GM23338 (cell line): ENCODE measurements at regions not wholly inside any gene's neighbourhood (a gene's known extent, or its start where the extent isn't known, plus 50 kb on each side); places are given as distances from the start of the nearest gene placed in this dataset.

Experiments used
- ATAC-seq: fragments of 200-7000 bp; cut with Tn5 transposase; 3 replicates; pipeline ENCODE4 v1.9.1; 2020
- DNase-seq: peaks from one replicate; pipeline ENCODE4 v3.0.0-alpha.2; 2015; ENCODE audit warnings: low spot score
- H2AFZ ChIP-seq: fragments of 200-600 bp; sonication (generic); 2 replicates; pipeline ENCODE4 v1.8.0; 2016; ENCODE audit warnings: antibody characterized with exemption, mild to moderate bottlenecking, moderate library complexity
- H3F3A ChIP-seq: fragments of 200-600 bp; sonication (generic); replicated peaks from 2 replicates; pipeline ENCODE4 v1.8.0; 2017; ENCODE audit warnings: antibody characterized with exemption, mixed run types, low read depth
- H3K27ac ChIP-seq: fragments of 200-600 bp; sonication (generic); 2 replicates; pipeline ENCODE4 v1.6.1; 2016; ENCODE audit warnings: low read depth
- H3K27me3 ChIP-seq: fragments of 200-600 bp; sonication (generic); 2 replicates; pipeline ENCODE4 v1.8.0; 2016; ENCODE audit warnings: mild to moderate bottlenecking, mixed run types, moderate library complexity; ENCODE audit not compliant: insufficient read depth
- H3K36me3 ChIP-seq: fragments of 200-600 bp; sonication (generic); 2 replicates; pipeline ENCODE4 v1.8.0; 2016; ENCODE audit warnings: mild to moderate bottlenecking; ENCODE audit not compliant: insufficient read depth
- H3K4me1 ChIP-seq: fragments of 200-600 bp; sonication (generic); 2 replicates; pipeline ENCODE4 v1.8.0; 2016; ENCODE audit warnings: mild to moderate bottlenecking, moderate library complexity; ENCODE audit not compliant: insufficient read depth
- H3K4me2 ChIP-seq: fragments of 200-600 bp; sonication (generic); 2 replicates; pipeline ENCODE4 v1.7.1; 2017; ENCODE audit warnings: mixed run types
- H3K4me3 ChIP-seq: fragments of 200-600 bp; sonication (generic); 2 replicates; pipeline ENCODE4 v1.6.1; 2016; ENCODE audit warnings: mixed run types
- H3K79me2 ChIP-seq: fragments of 200-600 bp; sonication (generic); replicated peaks from 2 replicates; pipeline ENCODE4 v1.8.0; 2017; ENCODE audit warnings: mild to moderate bottlenecking; ENCODE audit not compliant: insufficient read depth
- H3K9me2 ChIP-seq: fragments of 200-600 bp; sonication (generic); 2 replicates; pipeline ENCODE4 v1.8.0; 2017; ENCODE audit not compliant: insufficient read depth
- H4K20me1 ChIP-seq: fragments of 200-600 bp; sonication (generic); replicated peaks from 2 replicates; pipeline ENCODE4 v1.8.0; 2017; ENCODE audit warnings: mild to moderate bottlenecking; ENCODE audit not compliant: insufficient read depth
- H3K27ac Mint-ChIP-seq: 2 replicates; pipeline ENCODE4 v1.8.0; 2020; ENCODE audit warnings: inconsistent platforms, mild to moderate bottlenecking, moderate library complexity, mixed read lengths
- H3K27me3 Mint-ChIP-seq: 3 replicates; pipeline ENCODE4 v1.8.0; 2022; ENCODE audit warnings: low read depth, mild to moderate bottlenecking, moderate library complexity, mixed read lengths, inconsistent platforms; ENCODE audit not compliant: insufficient read depth, poor library complexity
- H3K36me3 Mint-ChIP-seq: 3 replicates; pipeline ENCODE4 v1.8.0; 2021; ENCODE audit warnings: low read depth, mild to moderate bottlenecking, inconsistent platforms, moderate library complexity, mixed read lengths
- H3K4me1 Mint-ChIP-seq: 3 replicates; pipeline ENCODE4 v1.8.0; 2020; ENCODE audit warnings: mild to moderate bottlenecking, inconsistent platforms, mixed read lengths
- H3K4me3 Mint-ChIP-seq: 3 replicates; pipeline ENCODE4 v1.8.0; 2021; ENCODE audit warnings: moderate library complexity, mild to moderate bottlenecking, inconsistent platforms, mixed read lengths
- H3K9me3 Mint-ChIP-seq: 3 replicates; pipeline ENCODE4 v1.8.0; 2020; ENCODE audit warnings: moderate library complexity, mild to moderate bottlenecking, inconsistent platforms, mixed read lengths
- CREB1 ChIP-seq: fragments of 250-450 bp; sonication (Bioruptor Pico); IDR thresholded peaks from 2 replicates; pipeline ENCODE4 v1.5.0; 2020; ENCODE audit warnings: low read depth, mild to moderate bottlenecking, moderate library complexity
- CTCF ChIP-seq, 2 experiments: fragments of 200-600 bp in 1 of 2; sonication (generic) in 1 of 2; conservative IDR thresholded peaks; 2 replicates each; pipeline versions ENCODE4 v1.5.1 to v1.6.1; 2016 to 2017; ENCODE audit warnings: antibody characterized with exemption in 2 of 2, low read depth in 2 of 2, mild to moderate bottlenecking in 2 of 2, moderate library complexity in 1 of 2
- ETS1 ChIP-seq: IDR thresholded peaks from 2 replicates; pipeline ENCODE4 v1.6.1; 2016; ENCODE audit warnings: antibody characterized with exemption
- EZH2 ChIP-seq: fragments of 200-600 bp; sonication (generic); IDR thresholded peaks from one replicate; pipeline ENCODE4 v1.8.0; 2017; ENCODE audit warnings: antibody characterized with exemption, mild to moderate bottlenecking, low read depth; ENCODE audit not compliant: unreplicated experiment
- EZH2phosphoT487 ChIP-seq: fragments of 200-600 bp; sonication (generic); IDR thresholded peaks from one replicate; pipeline ENCODE4 v1.8.1; 2018; ENCODE audit warnings: antibody characterized with exemption; ENCODE audit not compliant: unreplicated experiment
- JUNB ChIP-seq: IDR thresholded peaks from one replicate; pipeline ENCODE4 v1.6.1; 2016; ENCODE audit warnings: antibody characterized with exemption; ENCODE audit not compliant: unreplicated experiment
- NANOG ChIP-seq: IDR thresholded peaks from 2 replicates; pipeline ENCODE4 v1.6.1; 2016; ENCODE audit warnings: antibody characterized with exemption, borderline replicate concordance
- POLR2AphosphoS5 ChIP-seq: IDR thresholded peaks from 2 replicates; pipeline ENCODE4 v1.6.1; 2016; ENCODE audit warnings: antibody characterized with exemption, low read depth
- REST ChIP-seq: IDR thresholded peaks from one replicate; pipeline ENCODE4 v1.6.1; 2018; ENCODE audit warnings: antibody characterized with exemption; ENCODE audit not compliant: unreplicated experiment
- STAT1 ChIP-seq: IDR thresholded peaks from one replicate; pipeline ENCODE4 v1.6.1; 2016; ENCODE audit warnings: antibody characterized with exemption; ENCODE audit not compliant: unreplicated experiment
- ZNF114 ChIP-seq: fragments of 250-450 bp; sonication (Bioruptor Pico); IDR thresholded peaks from 2 replicates; pipeline ENCODE4 v1.5.0; 2020; ENCODE audit warnings: mild to moderate bottlenecking, moderate library complexity
- ZNF331 ChIP-seq: fragments of 250-450 bp; sonication (Bioruptor Pico); IDR thresholded peaks from 2 replicates; pipeline ENCODE4 v1.5.0; 2020; ENCODE audit warnings: low read depth, mild to moderate bottlenecking, moderate library complexity
- ZNF462 ChIP-seq: fragments of 250-450 bp; sonication (Bioruptor Pico); IDR thresholded peaks from 2 replicates; pipeline ENCODE4 v1.5.0; 2020; ENCODE audit warnings: mild to moderate bottlenecking, moderate library complexity

GRCh38 chr2:121045245-121045644 is 239.8 kb downstream of the TFCP2L1 start:
- H3K4me2 ChIP-seq, result no peak overlapping the region

More at GRCh38 chr2:121045245-121045644, 239.8 kb downstream of the TFCP2L1 start:
- no peaks in the 10 kb centered on the region for H3K27me3 ChIP-seq
- H4K20me1 ChIP-seq, result no peaks in the 10 kb centered on the region
- no peak for DNase-seq
- ATAC-seq, result no peak
- no peak overlapping the region for H2AFZ ChIP-seq
- Mint-ChIP-seq H3K27ac (no peak overlapping the region), H3K4me1 (no peaks in the 10 kb centered on the region), H3K27me3 (peaks cover 19% of the 10 kb centered on the region), H3K4me3 (no peak overlapping the region), H3K9me3 (no peaks in the 10 kb centered on the region), H3K36me3 (no peaks in the 10 kb centered on the region; the same call in 2 of the 3 replicates)
- no peaks in the 10 kb centered on the region for H3K4me1 ChIP-seq
- H3K4me3 ChIP-seq, result no peak overlapping the region
- TF ChIP-seq ETS1, result no peak
- TF ChIP-seq CREB1 (CRISPR knock-in tag), result no peak
- TF ChIP-seq REST, result no peak
- no peak for TF ChIP-seq POLR2AphosphoS5
- no peak for TF ChIP-seq ZNF462 (CRISPR knock-in tag)
- TF ChIP-seq NANOG, result no peak
- TF ChIP-seq EZH2phosphoT487, result no peak
- TF ChIP-seq CTCF (conservative IDR thresholded peaks at IDR 0.05; ENCODE audit: low read depth in 2 of 2), result no peak
- TF ChIP-seq JUNB, result no peak
- TF ChIP-seq ZNF114 (CRISPR knock-in tag), result no peak
- TF ChIP-seq EZH2, result no peak
- no peak for TF ChIP-seq STAT1
- no peak for TF ChIP-seq ZNF331 (CRISPR knock-in tag)
- no peaks in the 10 kb centered on the region for H3K36me3 ChIP-seq
- H3K79me2 ChIP-seq, result no peaks in the 10 kb centered on the region
- no peaks in the 10 kb centered on the region for H3K9me2 ChIP-seq
- H3K27ac ChIP-seq, result no peak overlapping the region
- H3F3A ChIP-seq, result no peaks in the 10 kb centered on the region
